Keratinocyte (primary cell): ENCODE measurements at regions not wholly inside any gene's neighbourhood (a gene's known extent, or its start where the extent isn't known, plus 50 kb on each side); places are given as distances from the start of the nearest gene placed in this dataset.

Experiments used
- DNase-seq: peaks from one replicate; pipeline ENCODE4 v3.0.0-alpha.2; 2011; ENCODE audit warnings: low read depth, missing footprints, low spot score
- FAIRE-seq: peaks from 2 replicates; lab custom pipeline; 2011; peaks lifted over from hg19 to GRCh38; lab: Jason Lieb, UNC
- H2AFZ ChIP-seq: 2 replicates; pipeline ENCODE4 v1.6.0; 2012; ENCODE audit warnings: low read length, control low read depth, inconsistent platforms; ENCODE audit not compliant: control insufficient read depth
- H3K27ac ChIP-seq: 2 replicates; pipeline ENCODE4 v1.5.1; 2011; ENCODE audit warnings: low read length; ENCODE audit not compliant: control insufficient read depth, insufficient read depth
- H3K27me3 ChIP-seq: 3 replicates; pipeline ENCODE4 v1.6.0; 2011; ENCODE audit warnings: low read length; ENCODE audit not compliant: control insufficient read depth, insufficient read depth; ENCODE audit errors: extremely low read depth
- H3K36me3 ChIP-seq, 2 experiments: 2 replicates in 1 of 2; 3 replicates in 1 of 2; pipeline ENCODE4 v1.5.1; 2011; ENCODE audit warnings: low read length in 2 of 2, mild to moderate bottlenecking in 1 of 2; ENCODE audit not compliant: control insufficient read depth in 2 of 2, insufficient read depth in 2 of 2; ENCODE audit errors: extremely low read depth in 1 of 2
- H3K4me1 ChIP-seq: 3 replicates; pipeline ENCODE4 v1.5.1; 2011; ENCODE audit warnings: low read length; ENCODE audit not compliant: control insufficient read depth, insufficient read depth; ENCODE audit errors: extremely low read depth
- H3K4me2 ChIP-seq: 3 replicates; pipeline ENCODE4 v1.6.0; 2011; ENCODE audit warnings: low read depth, low read length; ENCODE audit not compliant: control insufficient read depth, insufficient read depth; ENCODE audit errors: extremely low read depth
- H3K4me3 ChIP-seq, 3 experiments: fragments of 200-600 bp in 1 of 3; sonication (generic) in 1 of 3; 2 replicates in 2 of 3; 3 replicates in 1 of 3; pipeline ENCODE4 v1.5.1; 2011 to 2016; ENCODE audit warnings: low read length in 3 of 3, mild to moderate bottlenecking in 3 of 3, control low read depth in 2 of 3, inconsistent platforms in 1 of 3, low read depth in 1 of 3, mixed read lengths in 1 of 3, mixed run types in 1 of 3, moderate library complexity in 1 of 3; ENCODE audit not compliant: control insufficient read depth in 2 of 3, insufficient read depth in 2 of 3; ENCODE audit errors: extremely low read depth in 1 of 3
- H3K79me2 ChIP-seq: 2 replicates; pipeline ENCODE4 v1.6.0; 2012; ENCODE audit warnings: low read length; ENCODE audit not compliant: control insufficient read depth, insufficient read depth
- H3K9ac ChIP-seq: 3 replicates; pipeline ENCODE4 v1.6.0; 2011; ENCODE audit warnings: low read length; ENCODE audit not compliant: control insufficient read depth, insufficient read depth; ENCODE audit errors: extremely low read depth
- H3K9me1 ChIP-seq: 3 replicates; pipeline ENCODE4 v1.6.0; 2011; ENCODE audit warnings: low read length; ENCODE audit not compliant: control insufficient read depth, insufficient read depth; ENCODE audit errors: extremely low read depth
- H3K9me3 ChIP-seq: 2 replicates; pipeline ENCODE4 v1.5.1; 2012; ENCODE audit warnings: low read depth, low read length; ENCODE audit not compliant: control insufficient read depth
- H4K20me1 ChIP-seq: 3 replicates; pipeline ENCODE4 v1.6.0; 2011; ENCODE audit warnings: low read length; ENCODE audit not compliant: control insufficient read depth, insufficient read depth; ENCODE audit errors: extremely low read depth
- EZH2 ChIP-seq: IDR thresholded peaks from one replicate; pipeline ENCODE4 v1.6.1; 2012; ENCODE audit warnings: inconsistent platforms, mild to moderate bottlenecking, low read length, moderate library complexity
- dilution Hi-C: fragments of 300-500 bp; cut with MboI; formaldehyde crosslinking; loops from one replicate; pipeline ENCODE4 v1.7.0; 2020; ENCODE audit warnings: low sequenced_read_pairs; ENCODE audit not compliant: extremely low pct_ligation_motif_present
- TF ChIP-seq, protein P1 (sequence below), 3 experiments: IDR thresholded peaks in 1 of 3; conservative IDR thresholded peaks in 1 of 3; optimal IDR thresholded peaks in 1 of 3; 2 replicates in 2 of 3; 3 replicates in 1 of 3; pipeline versions ENCODE3 to v1.5.1; 2011; ENCODE audit warnings: low read length in 3 of 3, mild to moderate bottlenecking in 3 of 3, moderate library complexity in 2 of 3, control low read depth in 1 of 3, inconsistent platforms in 1 of 3; ENCODE audit not compliant: insufficient read depth in 2 of 3; ENCODE audit errors: extremely low read depth in 1 of 3

DNA sequence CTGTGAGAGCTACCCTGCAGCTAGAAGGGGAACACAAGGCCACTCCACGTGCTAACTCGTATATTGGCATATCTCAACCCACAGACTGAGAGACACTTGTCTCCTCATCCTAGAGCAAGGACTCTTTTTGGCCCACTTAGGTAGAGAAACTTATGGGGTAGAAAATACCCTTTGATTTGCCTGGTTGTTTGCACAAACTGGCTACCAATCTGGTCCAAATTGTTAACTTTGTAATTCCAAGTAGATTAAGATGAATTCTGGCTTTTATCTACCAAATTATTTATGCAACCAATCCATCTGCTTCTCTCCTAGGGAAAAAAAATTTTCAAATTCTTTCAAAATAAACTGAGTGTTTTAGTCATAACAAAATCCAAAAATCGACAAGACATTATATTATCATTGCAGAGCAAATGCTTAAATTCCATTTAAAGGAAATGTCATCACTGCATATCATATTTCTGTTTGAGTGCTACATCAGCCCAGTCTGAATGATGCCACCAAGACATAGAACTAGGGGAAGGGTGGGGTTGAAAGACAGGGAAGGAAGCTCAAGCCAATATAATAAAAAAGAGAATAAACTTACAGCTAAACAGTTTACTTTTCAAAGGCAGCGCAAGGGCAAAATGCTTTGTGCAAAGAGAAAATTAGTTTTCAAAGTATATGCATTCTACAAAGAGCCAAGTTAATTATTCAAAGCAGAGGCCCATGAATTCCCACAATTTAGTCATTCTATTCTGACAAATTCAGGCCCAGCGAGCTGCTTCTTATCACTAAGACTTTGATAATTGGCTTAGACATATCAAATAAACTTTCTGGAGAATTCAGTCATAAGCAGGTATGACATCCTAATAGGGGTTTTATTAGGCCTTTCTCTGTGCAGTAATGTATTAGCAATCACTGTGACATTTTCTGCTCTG, 198.0 kb downstream of the CAAP1 start:
- Histone ChIP-seq H3K9me3 (no peaks in the 10 kb centered on the region), H2AFZ (no peak overlapping the region), H3K79me2 (no peaks in the 10 kb centered on the region), H3K27me3 (no peaks in the 10 kb centered on the region), H3K36me3 (no peaks in the 10 kb centered on the region), H3K4me3 (no peak overlapping the region), H3K4me1 (no peaks in the 10 kb centered on the region), H3K27ac (no peak overlapping the region), H4K20me1 (no peaks in the 10 kb centered on the region), H3K9me1 (no peaks in the 10 kb centered on the region), H3K9ac (no peak overlapping the region), H3K4me2 (no peak overlapping the region)
- dilution Hi-C loops: no loop called here
- DNase-seq (no peak), FAIRE-seq (no peak)
- no peak for TF ChIP-seq EZH2
- TF ChIP-seq, protein P1, sequence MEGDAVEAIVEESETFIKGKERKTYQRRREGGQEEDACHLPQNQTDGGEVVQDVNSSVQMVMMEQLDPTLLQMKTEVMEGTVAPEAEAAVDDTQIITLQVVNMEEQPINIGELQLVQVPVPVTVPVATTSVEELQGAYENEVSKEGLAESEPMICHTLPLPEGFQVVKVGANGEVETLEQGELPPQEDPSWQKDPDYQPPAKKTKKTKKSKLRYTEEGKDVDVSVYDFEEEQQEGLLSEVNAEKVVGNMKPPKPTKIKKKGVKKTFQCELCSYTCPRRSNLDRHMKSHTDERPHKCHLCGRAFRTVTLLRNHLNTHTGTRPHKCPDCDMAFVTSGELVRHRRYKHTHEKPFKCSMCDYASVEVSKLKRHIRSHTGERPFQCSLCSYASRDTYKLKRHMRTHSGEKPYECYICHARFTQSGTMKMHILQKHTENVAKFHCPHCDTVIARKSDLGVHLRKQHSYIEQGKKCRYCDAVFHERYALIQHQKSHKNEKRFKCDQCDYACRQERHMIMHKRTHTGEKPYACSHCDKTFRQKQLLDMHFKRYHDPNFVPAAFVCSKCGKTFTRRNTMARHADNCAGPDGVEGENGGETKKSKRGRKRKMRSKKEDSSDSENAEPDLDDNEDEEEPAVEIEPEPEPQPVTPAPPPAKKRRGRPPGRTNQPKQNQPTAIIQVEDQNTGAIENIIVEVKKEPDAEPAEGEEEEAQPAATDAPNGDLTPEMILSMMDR (optimal IDR thresholded peaks at IDR 0.05 in 1 of 3, IDR thresholded peaks at IDR 0.05 in 1 of 3, conservative IDR thresholded peaks at IDR 0.05 in 1 of 3; ENCODE audit: extremely low read depth in 1 of 3, insufficient read depth in 2 of 3, low read length in 3 of 3): no peak

DNA sequence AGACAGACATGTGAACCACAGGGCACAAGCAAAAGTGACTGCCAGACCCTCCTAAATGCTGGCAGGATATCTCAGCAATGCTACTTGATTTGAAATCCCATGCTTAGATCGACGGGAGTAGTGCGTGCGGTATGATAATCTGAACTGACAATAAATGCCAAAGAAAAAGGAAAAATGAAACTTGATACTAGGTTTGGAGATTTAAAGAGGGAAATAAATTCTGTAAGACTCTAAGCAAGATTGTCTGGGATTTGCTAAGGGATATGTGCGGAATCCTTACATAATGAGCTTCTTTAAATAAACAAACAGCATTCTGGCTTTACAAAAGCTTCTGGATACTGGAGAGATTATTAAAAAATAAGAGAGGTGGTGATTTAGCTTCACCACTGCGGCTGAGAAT, 203.6 kb downstream of the CAAP1 start:
- H3K27ac ChIP-seq: no peak overlapping the region
- FAIRE-seq: no peak
- H3K27me3 ChIP-seq: no peaks in the 10 kb centered on the region
- H4K20me1 ChIP-seq: no peaks in the 10 kb centered on the region
- dilution Hi-C loops: no loop called here
- H3K4me2 ChIP-seq: no peak overlapping the region
- no peak overlapping the region for H3K4me3 ChIP-seq
- H3K9me1 ChIP-seq: no peaks in the 10 kb centered on the region
- H2AFZ ChIP-seq: no peak overlapping the region
- TF ChIP-seq, protein P1 (optimal IDR thresholded peaks at IDR 0.05 in 1 of 3, IDR thresholded peaks at IDR 0.05 in 1 of 3, conservative IDR thresholded peaks at IDR 0.05 in 1 of 3; ENCODE audit: extremely low read depth in 1 of 3, insufficient read depth in 2 of 3, low read length in 3 of 3): no peak
- TF ChIP-seq EZH2: no peak
- no peaks in the 10 kb centered on the region for H3K36me3 ChIP-seq
- no peaks in the 10 kb centered on the region for H3K4me1 ChIP-seq
- H3K9me3 ChIP-seq: no peaks in the 10 kb centered on the region
- H3K9ac ChIP-seq: no peak overlapping the region
- H3K79me2 ChIP-seq: no peaks in the 10 kb centered on the region
- DNase-seq: no peak
